CD4-positive, alpha-beta T cell treated with Interleukin-21 for 1 hour (primary cell): ENCODE measurements at regions not wholly inside any gene's neighbourhood (a gene's known extent, or its start where the extent isn't known, plus 50 kb on each side); places are given as distances from the start of the nearest gene placed in this dataset.
A peak's percentile ranks its signal among the peaks of the same experiment; 100 is the strongest.

Source experiments
- DNase-seq: peaks from one replicate; pipeline ENCODE4 v3.0.0-alpha.2; 2020

GRCh38 chr15:70440416-70441138 is 322.8 kb downstream of the UACA start:
- no peak for DNase-seq

- DNase-seq: no peak
Observed at GRCh38 chr15:70439880-70440279, 323.5 kb downstream of the UACA start.

GRCh38 chr15:70439304-70439877 is 324.0 kb downstream of the UACA start:
- no peak for DNase-seq

GRCh38 chr15:70438776-70439175 is 324.6 kb downstream of the UACA start:
- no peak for DNase-seq

GRCh38 chr15:70437882-70438451 is 325.4 kb downstream of the UACA start:
- DNase-seq: no peak

- DNase-seq: no peak
Observed at GRCh38 chr15:70437089-70437488, 326.3 kb downstream of the UACA start.

GRCh38 chr15:70436428-70436827 is 326.9 kb downstream of the UACA start:
- DNase-seq: no peak

GRCh38 chr15:70435872-70436271 is 327.5 kb downstream of the UACA start:
- no peak for DNase-seq

- no peak for DNase-seq
Observed at GRCh38 chr15:70435369-70435768, 328.0 kb downstream of the UACA start.

GRCh38 chr15:70433586-70434324 is 329.6 kb downstream of the UACA start:
- DNase-seq: no peak

- DNase-seq: no peak
Observed at GRCh38 chr15:70432924-70433495, 330.3 kb downstream of the UACA start.

GRCh38 chr15:70431854-70432253 is 331.5 kb downstream of the UACA start:
- no peak for DNase-seq

GRCh38 chr15:70430069-70430468 is 332.4 kb upstream of the TLE3 start:
- DNase-seq: no peak

- DNase-seq: no peak
Observed at GRCh38 chr15:70429056-70429722, 331.5 kb upstream of the TLE3 start.

- no peak for DNase-seq
Observed at GRCh38 chr15:70428211-70428822, 330.6 kb upstream of the TLE3 start.

- DNase-seq: no peak
Observed at GRCh38 chr15:70427167-70428120, 329.7 kb upstream of the TLE3 start.

- DNase-seq: no peak
Observed at GRCh38 chr15:70426096-70426821, 328.5 kb upstream of the TLE3 start.

- DNase-seq: peak; percentile 13
Observed at GRCh38 chr15:70424937-70425411, 327.3 kb upstream of the TLE3 start.

- DNase-seq: no peak
Observed at GRCh38 chr15:70423267-70423666, 325.6 kb upstream of the TLE3 start.

GRCh38 chr15:70422342-70422741 is 324.6 kb upstream of the TLE3 start:
- no peak for DNase-seq
